Eye (tissue), 1 donor: ENCODE measurements at regions not wholly inside any gene's neighbourhood (a gene's known extent, or its start where the extent isn't known, plus 50 kb on each side); places are given as distances from the start of the nearest gene placed in this dataset.
A peak's percentile ranks its signal among the peaks of the same experiment; 100 is the strongest.

Source experiments
- DNase-seq: peaks from one replicate; pipeline ENCODE4 v3.0.0-alpha.2; 2015

DNA sequence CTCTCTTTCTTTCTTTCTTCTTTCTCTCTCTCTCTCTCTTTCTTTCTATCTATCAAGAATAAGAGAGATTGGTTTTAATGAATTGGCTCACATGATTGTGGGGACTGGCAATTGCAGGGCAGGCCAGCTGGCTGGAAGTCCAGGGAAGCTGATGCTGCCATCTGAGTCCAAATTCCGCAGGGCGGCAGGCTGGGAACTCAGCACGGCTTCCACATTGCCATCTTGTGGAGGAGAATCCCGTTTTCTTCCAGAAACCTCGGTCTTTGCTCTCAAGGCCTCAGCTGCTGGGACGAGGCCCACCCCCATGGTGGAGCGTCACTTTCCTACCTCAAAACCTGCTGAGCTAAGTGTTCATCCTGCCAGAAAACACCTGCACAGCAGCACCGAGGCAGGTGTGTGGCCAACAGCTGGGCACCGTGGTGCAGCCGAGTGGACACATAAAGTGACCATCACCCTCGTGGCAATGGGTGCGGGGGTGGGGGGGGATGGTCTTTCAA, 58.8 kb upstream of the SLCO4A1 start:
- DNase-seq, result no peak

DNA sequence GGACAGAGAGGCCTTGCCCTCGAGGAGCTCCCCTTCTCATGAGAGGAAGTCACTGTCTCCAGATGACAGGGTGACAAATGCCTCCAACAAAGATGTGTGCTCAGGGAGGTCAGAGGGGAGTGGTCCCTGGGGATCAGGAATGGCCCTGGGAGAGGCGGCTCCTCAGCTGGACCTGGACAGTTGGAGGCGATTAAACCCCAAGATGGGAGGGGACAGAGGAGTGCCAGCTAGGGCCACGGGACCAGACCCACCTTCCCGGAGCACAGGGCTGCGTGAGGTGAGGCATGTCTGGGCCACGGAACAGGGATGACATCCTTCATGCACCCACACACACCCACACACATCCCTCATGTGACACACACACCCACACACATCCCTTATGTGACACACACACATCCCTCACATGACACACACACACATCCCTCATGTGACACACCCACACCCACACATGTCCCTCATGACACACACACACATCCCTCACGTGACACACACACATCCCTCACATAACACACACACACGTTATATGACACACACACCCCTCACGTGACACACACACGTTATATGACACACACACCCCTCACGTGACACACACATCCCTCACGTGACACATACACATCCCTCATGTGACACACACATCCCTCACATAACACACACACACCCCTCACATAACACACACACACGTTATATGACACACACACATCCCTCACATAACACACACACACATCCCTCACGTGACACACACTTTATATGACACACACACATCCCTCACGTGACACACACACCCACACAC, 57.4 kb upstream of the SLCO4A1 start:
- no peak for DNase-seq

DNA sequence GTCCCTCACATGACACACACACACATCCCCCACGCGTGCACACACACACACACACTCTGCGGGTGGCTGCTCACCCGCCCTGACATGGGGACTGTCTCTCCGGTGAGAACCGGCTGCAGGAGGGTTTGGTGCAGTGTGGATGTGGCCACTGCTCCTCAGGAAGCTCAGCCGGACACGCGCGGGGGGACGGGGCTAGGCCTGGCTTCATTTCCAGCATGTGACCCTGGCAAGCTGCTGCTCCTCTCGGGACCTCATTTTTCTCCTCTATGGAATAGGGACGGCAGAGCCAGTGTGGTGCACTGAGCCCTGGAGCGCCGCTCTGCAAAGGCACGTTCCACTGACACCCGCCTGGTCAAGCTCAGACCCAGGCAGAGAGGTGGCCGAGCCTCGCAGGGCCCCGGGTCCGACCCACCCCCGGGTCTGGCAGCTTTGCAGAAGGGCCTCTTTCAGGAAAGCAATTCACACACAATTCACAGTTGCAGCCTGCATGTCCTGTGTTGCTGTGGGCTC, 56.8 kb upstream of the SLCO4A1 start:
- DNase-seq, result no peak

DNA sequence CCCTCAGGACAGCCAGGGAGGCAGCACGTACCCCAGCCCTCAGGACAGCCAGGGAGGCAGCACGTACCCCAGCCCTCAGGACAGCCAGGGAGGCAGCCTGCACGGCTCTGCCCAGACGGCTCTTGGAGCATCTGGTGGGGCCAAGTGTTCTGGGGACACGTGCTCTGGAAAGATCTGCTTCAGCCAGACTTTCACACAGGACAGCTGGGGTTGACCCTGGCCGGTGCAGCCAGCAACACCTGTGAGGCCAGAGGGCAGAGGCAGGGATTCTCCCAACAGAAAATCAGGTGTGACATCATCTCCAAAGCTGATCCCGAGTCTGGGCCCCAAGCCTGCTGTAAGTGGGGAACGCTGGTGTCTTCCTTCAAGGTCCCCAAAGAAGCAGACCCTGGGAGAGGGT, 55.5 kb upstream of the SLCO4A1 start:
- no peak for DNase-seq

DNA sequence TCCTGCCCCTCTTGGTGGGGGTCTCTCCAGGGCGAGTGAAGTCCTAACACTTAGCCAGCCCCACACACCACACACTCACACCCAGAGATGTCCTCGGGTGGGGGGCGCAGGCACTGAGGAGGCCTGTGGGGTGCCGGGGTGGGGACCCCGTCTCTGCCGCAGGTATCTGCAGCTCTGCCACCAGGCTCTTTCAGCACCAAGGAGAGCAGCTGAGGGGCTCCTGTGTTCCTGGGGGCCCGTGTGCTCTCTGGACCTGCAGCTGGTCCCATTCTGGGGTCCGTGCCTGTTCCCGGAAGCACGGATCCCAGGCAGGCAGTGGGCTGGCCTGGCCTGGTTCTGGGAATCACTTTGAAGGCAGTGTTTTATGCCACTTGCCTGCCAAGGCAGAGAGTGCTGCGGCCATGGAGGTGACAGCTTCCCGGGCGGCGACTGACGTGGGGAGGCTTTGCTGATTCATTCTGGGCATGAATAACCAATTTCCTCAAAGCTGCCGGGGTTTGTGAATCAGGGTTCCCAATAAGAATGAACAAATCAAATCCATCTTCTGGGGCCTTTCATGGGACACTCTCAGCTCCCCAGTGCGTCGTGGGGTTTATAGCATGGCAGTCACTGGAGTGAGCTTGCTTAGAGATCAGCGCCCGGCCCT, 54.4 kb upstream of the SLCO4A1 start:
- DNase-seq, result peak; percentile 61

DNA sequence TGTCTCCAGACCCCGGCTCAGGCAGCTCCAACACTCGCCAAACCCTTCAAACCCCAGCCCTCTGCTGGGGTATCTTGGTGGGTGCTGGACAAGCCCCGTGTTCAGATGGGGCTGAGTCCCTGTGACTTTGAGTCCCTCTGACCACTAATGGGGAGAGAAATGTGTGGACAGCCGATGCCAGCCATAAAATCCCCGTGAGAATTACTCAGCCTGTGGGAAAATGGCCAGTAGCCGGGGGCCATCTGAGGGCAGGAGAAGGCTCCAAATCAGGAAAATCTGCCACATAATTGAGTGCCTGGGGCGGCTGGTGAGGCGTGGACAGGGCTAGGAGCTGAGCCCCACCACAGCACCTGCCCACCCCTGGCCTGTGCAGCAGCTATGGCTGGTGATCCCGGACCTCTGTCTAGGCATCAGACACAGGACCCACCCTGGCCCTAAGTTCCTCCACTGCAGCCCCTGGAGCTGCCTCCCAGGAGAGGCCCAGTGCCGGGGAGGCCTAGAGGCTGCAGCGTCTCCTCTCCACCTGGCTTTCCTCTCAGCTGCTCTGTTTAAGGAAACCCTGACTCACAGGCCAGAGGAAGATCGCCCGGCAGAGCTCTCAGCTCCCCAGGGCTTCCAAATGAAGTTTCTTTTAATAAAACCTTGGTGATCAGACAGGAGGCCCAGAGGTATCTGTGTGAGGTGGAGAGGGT, 53.7 kb upstream of the SLCO4A1 start:
- DNase-seq, result no peak

DNA sequence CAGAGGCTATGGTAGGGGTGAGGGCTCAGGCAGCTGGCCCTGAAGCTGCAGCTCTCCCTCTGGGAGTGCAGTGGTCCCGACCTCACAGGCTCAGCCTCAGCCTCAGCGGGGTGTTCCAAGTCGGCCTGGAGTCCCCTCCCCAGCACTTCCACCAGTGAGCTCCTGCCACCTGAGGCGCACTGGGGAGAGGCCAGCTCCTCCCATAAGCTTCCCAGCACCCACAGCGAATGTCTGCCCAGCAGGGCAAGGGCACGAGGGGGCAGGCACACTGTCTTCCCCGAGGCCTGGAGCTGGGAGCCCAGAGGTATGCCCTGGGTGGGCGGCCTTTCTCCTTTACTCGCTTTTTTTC, 53.2 kb upstream of the SLCO4A1 start:
- no peak for DNase-seq

DNA sequence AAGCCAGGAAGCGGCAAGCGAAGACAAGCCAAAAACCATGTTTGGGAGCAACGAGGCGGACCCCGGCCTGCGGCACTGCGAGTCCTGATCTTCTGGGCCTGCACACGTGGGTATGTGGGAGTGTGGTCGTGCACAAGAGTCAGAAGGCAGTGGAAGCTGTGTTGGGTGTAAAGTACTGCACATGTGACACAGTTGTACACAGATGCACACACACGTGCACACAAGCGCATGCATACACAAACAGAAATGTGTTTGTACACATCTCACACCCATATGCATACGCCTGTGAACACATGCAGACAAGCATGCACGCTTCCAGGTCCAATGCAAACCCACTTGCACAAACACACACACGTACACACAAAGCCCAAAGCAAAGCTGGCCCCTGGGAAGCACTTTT, 52.6 kb upstream of the SLCO4A1 start:
- DNase-seq, result no peak

DNA sequence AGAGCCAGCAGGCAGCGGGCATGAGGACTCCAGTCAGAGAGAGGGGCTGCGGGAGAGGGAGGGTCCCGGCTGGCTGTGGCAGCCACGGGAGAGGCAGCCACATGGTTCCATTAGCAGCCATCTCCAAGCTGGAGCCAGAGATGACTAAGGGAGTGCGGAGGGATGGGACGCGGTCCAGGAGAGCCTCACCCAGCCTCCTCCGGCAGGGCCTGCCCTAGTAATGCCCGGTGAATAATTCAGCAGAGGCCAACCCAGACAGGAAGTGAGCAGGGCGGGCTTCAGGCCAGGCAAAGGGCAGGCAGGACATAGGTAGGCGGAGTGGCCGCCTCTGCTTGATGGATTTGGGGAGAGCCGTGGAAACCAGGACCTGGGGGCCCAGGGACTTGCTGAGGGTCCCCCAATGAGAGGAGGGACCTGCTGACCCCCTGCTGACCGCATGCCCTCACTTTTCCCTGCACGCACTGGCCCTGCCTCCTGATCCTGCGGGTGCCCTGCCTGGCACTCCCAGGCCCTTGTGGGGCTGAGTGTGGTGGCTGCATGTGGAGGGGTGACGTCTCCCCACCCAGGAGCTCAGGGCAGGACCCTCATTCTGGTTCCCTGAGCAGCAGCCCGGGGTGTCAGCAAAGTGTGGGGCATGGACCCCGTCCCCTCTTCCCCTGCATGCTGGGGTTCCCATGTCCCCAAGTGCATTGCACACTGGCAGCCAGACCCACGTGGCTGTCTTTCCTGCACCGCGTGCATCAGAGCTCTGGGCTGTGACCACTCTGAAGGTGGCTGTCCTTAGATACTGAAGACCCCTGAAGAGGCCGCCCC, 51.8 kb upstream of the SLCO4A1 start:
- no peak for DNase-seq

DNA sequence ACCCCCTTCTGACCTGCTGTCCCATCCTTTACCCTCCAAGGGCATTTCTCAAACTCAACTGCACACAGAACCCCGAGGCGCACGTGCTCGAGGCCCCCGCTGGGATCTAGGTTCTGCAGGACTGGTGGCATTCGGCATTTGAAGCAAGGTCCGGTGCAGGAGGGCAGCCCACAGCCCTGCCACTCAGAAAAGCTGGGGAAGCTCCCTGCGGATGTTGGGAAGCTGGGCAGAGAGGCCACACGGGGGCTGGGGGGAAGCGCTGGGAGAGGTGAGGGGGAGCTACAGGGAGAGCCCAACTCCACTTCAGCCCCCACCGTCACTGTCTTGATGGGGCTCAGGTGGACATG, 51.2 kb upstream of the SLCO4A1 start:
- DNase-seq, result no peak

DNA sequence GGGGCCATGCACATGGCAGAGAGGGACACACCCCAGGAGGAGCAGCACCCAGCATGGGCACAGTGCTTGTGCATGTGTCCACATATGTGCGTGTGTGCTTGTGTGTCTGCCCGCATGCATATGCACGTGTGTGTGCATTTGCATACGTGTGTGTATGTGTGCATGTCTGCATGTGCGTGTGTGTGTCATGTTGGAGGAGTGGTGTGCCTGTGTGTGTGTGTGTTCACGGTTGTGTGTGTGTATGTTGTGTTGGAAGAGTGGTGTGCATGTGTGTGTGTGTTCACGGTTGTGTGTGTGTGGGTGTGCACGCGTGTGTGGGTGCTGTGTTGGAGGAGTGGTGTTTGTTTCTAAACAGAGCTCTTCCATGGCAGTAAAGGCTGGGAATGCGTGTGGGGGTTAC, 50.7 kb upstream of the SLCO4A1 start:
- DNase-seq, result no peak
